Right cardiac atrium (tissue), 5 donors: ENCODE measurements at regions not wholly inside any gene's neighbourhood (a gene's known extent, or its start where the extent isn't known, plus 50 kb on each side); places are given as distances from the start of the nearest gene placed in this dataset.
"Not testable (repeated sequence)": the region's sequence is repeated elsewhere in the genome, so short reads cannot be mapped to it uniquely, and the experiment has no call there.

Experiments
- ATAC-seq, 2 donors: fragments of 200-7000 bp; cut with Tn5 transposase; one replicate each; pipeline versions ENCODE4 v1.8.0 to v1.9.1; 2020; ENCODE audit warnings: moderate library complexity in 2 of 2, mild to moderate bottlenecking in 1 of 2
- DNase-seq, 3 donors: peaks; one replicate each; pipeline ENCODE4 v3.0.0-alpha.2; 2020
- H3K27ac ChIP-seq: one replicate; pipeline ENCODE4 v1.5.1; 2013; ENCODE audit warnings: mild to moderate bottlenecking, low read length, control low read depth, moderate library complexity
- H3K27me3 ChIP-seq: one replicate; pipeline ENCODE4 v1.6.1; 2013; ENCODE audit not compliant: control insufficient read depth, insufficient read depth
- H3K4me1 ChIP-seq: one replicate; pipeline ENCODE4 v1.6.1; 2013; ENCODE audit warnings: low read length; ENCODE audit not compliant: control insufficient read depth, insufficient read depth
- H3K4me3 ChIP-seq: one replicate; pipeline ENCODE4 v1.5.1; 2013; ENCODE audit warnings: low read length, control low read depth
- H3K9me3 ChIP-seq: one replicate; pipeline ENCODE4 v1.6.1; 2013; ENCODE audit warnings: low read length; ENCODE audit not compliant: control insufficient read depth
- WGBS: extraction: QIAGEN DNeasy Blood & Tissue Kit; methylation state at CpG from one replicate; pipeline ENCODE4 v1.1.7; 2013; 5-methylcytosine and 5-hydroxymethylcytosine counted together
- intact Hi-C, 4 donors: fragments of 100-400 bp; cut with DNase I; formaldehyde crosslinking; loops; one replicate each; pipeline versions ENCODE4 v1.11.0 to v1.14.0; 2022 to 2023
- donor health status: healthy with polysubstance abuse.
- donor health status: DM: no; HTN: yes; CAD: no.
- donor health status: DM: no; HTN: no; CAD: no.
- donor health status: DM: no; HTN: yes; CAD: no; lungs with severe emphysema.
- donor health status: DM: yes; HTN: yes; CAD: no.

GRCh38 chr11:69588270-69588669 lies 52.7 kb upstream of the CCND1 start:
- H3K4me3 ChIP-seq = no peak overlapping the region
- ATAC-seq (no peak), DNase-seq (no peak)
- WGBS = 87% methylated on average over 5 of the region's 5 CpGs
- no peaks in the 10 kb centered on the region for H3K27me3 ChIP-seq
- intact Hi-C loops = no loop called here
- no peaks in the 10 kb centered on the region for H3K9me3 ChIP-seq
- H3K4me1 ChIP-seq = no peaks in the 10 kb centered on the region
- H3K27ac ChIP-seq = no peak overlapping the region

GRCh38 chr11:69590088-69590487 lies 50.9 kb upstream of the CCND1 start:
- H3K9me3 ChIP-seq, ATAC-seq, H3K27ac ChIP-seq, H3K4me1 ChIP-seq, H3K27me3 ChIP-seq, DNase-seq, intact Hi-C loops, H3K4me3 ChIP-seq: not testable (repeated sequence)
- 85% methylated on average over 1 of the region's 1 CpG for WGBS
